Parathyroid adenoma (tissue), 2 donors: ENCODE measurements at regions not wholly inside any gene's neighbourhood (a gene's known extent, or its start where the extent isn't known, plus 50 kb on each side); places are given as distances from the start of the nearest gene placed in this dataset.

Experiments used
- H2AFZ ChIP-seq: fragments of 300-600 bp; sonication (generic); one replicate; pipeline ENCODE4 v1.7.0; 2017; ENCODE audit warnings: antibody characterized with exemption, mild to moderate bottlenecking
- H3K27ac ChIP-seq: fragments of 300-600 bp; sonication (generic); one replicate; pipeline ENCODE4 v1.7.0; 2017
- H3K27me3 ChIP-seq: fragments of 300-600 bp; sonication (generic); one replicate; pipeline ENCODE4 v1.7.0; 2017; ENCODE audit warnings: low read length; ENCODE audit not compliant: control insufficient read depth, insufficient read depth
- H3K36me3 ChIP-seq: fragments of 300-600 bp; sonication (generic); one replicate; pipeline ENCODE4 v1.7.0; 2017; ENCODE audit warnings: low read length; ENCODE audit not compliant: control insufficient read depth, insufficient read depth
- H3K4me1 ChIP-seq: fragments of 300-600 bp; sonication (generic); one replicate; pipeline ENCODE4 v1.7.0; 2017; ENCODE audit warnings: control low read depth
- H3K4me2 ChIP-seq: fragments of 300-600 bp; sonication (generic); one replicate; pipeline ENCODE4 v1.7.0; 2017; ENCODE audit warnings: low read length
- H3K4me3 ChIP-seq: fragments of 300-600 bp; sonication (generic); one replicate; pipeline ENCODE4 v1.7.0; 2017; ENCODE audit warnings: low read depth, low read length
- H3K79me2 ChIP-seq: fragments of 300-600 bp; sonication (generic); one replicate; pipeline ENCODE4 v1.7.0; 2017; ENCODE audit warnings: control low read depth
- H3K9ac ChIP-seq: fragments of 300-600 bp; sonication (generic); one replicate; pipeline ENCODE4 v1.7.0; 2017; ENCODE audit warnings: mild to moderate bottlenecking
- H3K9me3 ChIP-seq: fragments of 300-600 bp; sonication (generic); one replicate; pipeline ENCODE4 v1.7.0; 2017; ENCODE audit warnings: low read length; ENCODE audit not compliant: control insufficient read depth
- CTCF ChIP-seq: fragments of 300-600 bp; sonication (generic); IDR thresholded peaks from one replicate; pipeline ENCODE4 v1.7.0; 2017; ENCODE audit warnings: antibody characterized with exemption, mild to moderate bottlenecking
- donor health status: primary hyperparathyroidism.

GRCh38 chr9:28620661-28621060, 1047.4 kb upstream of the C9orf72 start:
- H3K4me3 ChIP-seq: no peak overlapping the region
- no peak overlapping the region for H3K4me2 ChIP-seq
- no peak overlapping the region for H3K9ac ChIP-seq
- H3K9me3 ChIP-seq: no peaks in the 10 kb centered on the region
- no peak overlapping the region for H2AFZ ChIP-seq
- H3K79me2 ChIP-seq: no peaks in the 10 kb centered on the region
- TF ChIP-seq CTCF: no peak
- no peaks in the 10 kb centered on the region for H3K4me1 ChIP-seq
- H3K27ac ChIP-seq: no peak overlapping the region
- H3K36me3 ChIP-seq: no peaks in the 10 kb centered on the region
- H3K27me3 ChIP-seq: no peaks in the 10 kb centered on the region

- Histone ChIP-seq H3K9me3 (no peaks in the 10 kb centered on the region), H3K4me3 (no peak overlapping the region), H3K4me1 (no peaks in the 10 kb centered on the region), H3K27ac (no peak overlapping the region), H3K79me2 (no peaks in the 10 kb centered on the region), H3K36me3 (no peaks in the 10 kb centered on the region), H3K27me3 (no peaks in the 10 kb centered on the region), H2AFZ (no peak overlapping the region), H3K4me2 (no peak overlapping the region), H3K9ac (no peak overlapping the region)
- no peak for TF ChIP-seq CTCF
These were observed 1051.5 kb upstream of the C9orf72 start for GRCh38 chr9:28624771-28625170.

GRCh38 chr9:28628031-28628430, 1054.8 kb upstream of the C9orf72 start:
- no peak overlapping the region for H3K4me2 ChIP-seq
- no peak overlapping the region for H3K27ac ChIP-seq
- H3K9ac ChIP-seq: no peak overlapping the region
- H3K4me1 ChIP-seq: no peaks in the 10 kb centered on the region
- TF ChIP-seq CTCF: no peak
- no peaks in the 10 kb centered on the region for H3K9me3 ChIP-seq
- H3K4me3 ChIP-seq: no peak overlapping the region
- no peaks in the 10 kb centered on the region for H3K27me3 ChIP-seq
- H3K36me3 ChIP-seq: no peaks in the 10 kb centered on the region
- no peak overlapping the region for H2AFZ ChIP-seq
- no peaks in the 10 kb centered on the region for H3K79me2 ChIP-seq

GRCh38 chr9:28648723-28649122, 1075.4 kb upstream of the C9orf72 start:
- Histone ChIP-seq H3K4me2 (no peak overlapping the region), H3K4me3 (no peak overlapping the region), H3K4me1 (no peaks in the 10 kb centered on the region), H3K9me3 (no peaks in the 10 kb centered on the region), H3K36me3 (no peaks in the 10 kb centered on the region), H3K9ac (no peak overlapping the region), H3K27ac (no peak overlapping the region), H3K79me2 (no peaks in the 10 kb centered on the region), H2AFZ (no peak overlapping the region), H3K27me3 (no peaks in the 10 kb centered on the region)
- TF ChIP-seq CTCF: no peak

- TF ChIP-seq CTCF: no peak
- Histone ChIP-seq H3K27me3 (no peaks in the 10 kb centered on the region), H3K4me2 (no peak overlapping the region), H3K79me2 (no peaks in the 10 kb centered on the region), H3K36me3 (no peaks in the 10 kb centered on the region), H3K9ac (no peak overlapping the region), H3K27ac (no peak overlapping the region), H2AFZ (no peak overlapping the region), H3K4me3 (no peak overlapping the region), H3K4me1 (no peaks in the 10 kb centered on the region), H3K9me3 (no peaks in the 10 kb centered on the region)
These were observed 1077.0 kb upstream of the C9orf72 start for GRCh38 chr9:28650327-28650726.
